Lower lobe of right lung (tissue), 2 donors: ENCODE measurements at regions not wholly inside any gene's neighbourhood (a gene's known extent, or its start where the extent isn't known, plus 50 kb on each side); places are given as distances from the start of the nearest gene placed in this dataset.

Source experiments
- ATAC-seq, 2 donors: fragments of 200-7000 bp; cut with Tn5 transposase; one replicate each; pipeline ENCODE4 v1.9.1; 2020 to 2022; ENCODE audit warnings: mild to moderate bottlenecking in 2 of 2, moderate library complexity in 2 of 2
- DNase-seq: peaks from one replicate; pipeline ENCODE4 v3.0.0-alpha.2; 2020
- H3K27ac ChIP-seq: fragments of 200-600 bp; one replicate; pipeline ENCODE4 v1.8.0; 2022
- H3K27me3 ChIP-seq: fragments of 200-600 bp; one replicate; pipeline ENCODE4 v1.8.0; 2022; ENCODE audit warnings: low read depth
- H3K36me3 ChIP-seq: fragments of 200-600 bp; one replicate; pipeline ENCODE4 v1.8.0; 2022; ENCODE audit warnings: mild to moderate bottlenecking
- H3K4me1 ChIP-seq: fragments of 200-600 bp; one replicate; pipeline ENCODE4 v1.8.0; 2022
- H3K4me3 ChIP-seq: fragments of 200-600 bp; one replicate; pipeline ENCODE4 v1.8.0; 2022; ENCODE audit warnings: mild to moderate bottlenecking
- H3K9me3 ChIP-seq: fragments of 200-600 bp; one replicate; pipeline ENCODE4 v1.8.0; 2022
- intact Hi-C: fragments of 100-400 bp; cut with DNase I; formaldehyde crosslinking; loops from one replicate; pipeline ENCODE4 v1.11.0; 2022
- TF ChIP-seq, protein P1 (sequence below): fragments of 200-600 bp; IDR thresholded peaks from one replicate; pipeline ENCODE4 v1.8.0; 2022; ENCODE audit warnings: antibody characterized with exemption, mild to moderate bottlenecking
- donor health status: DM: no; HTN: yes; CAD: no; lungs with severe emphysema.

DNA sequence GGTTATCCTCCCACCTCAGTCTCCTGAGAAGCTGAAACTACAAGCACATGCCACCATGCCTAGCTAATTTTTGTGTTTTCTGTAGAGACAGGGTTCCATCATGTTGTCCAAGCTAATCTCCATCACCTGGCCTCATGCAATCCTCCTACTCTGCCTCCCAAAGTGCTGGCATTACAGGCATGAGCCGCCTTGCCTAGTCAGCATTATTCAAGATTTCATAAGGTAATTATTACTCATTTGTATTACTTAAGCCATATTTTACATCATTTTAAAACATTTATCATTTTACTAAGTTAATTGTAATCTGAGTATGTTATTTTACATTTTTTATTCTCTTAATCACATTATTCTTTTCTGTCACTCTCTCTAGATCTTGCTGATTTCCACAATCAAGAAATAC lies 1575.6 kb downstream of the NCAM2 start:
- H3K4me3 ChIP-seq: no peak overlapping the region
- no peaks in the 10 kb centered on the region for H3K27me3 ChIP-seq
- no peaks in the 10 kb centered on the region for H3K36me3 ChIP-seq
- TF ChIP-seq, protein P1, sequence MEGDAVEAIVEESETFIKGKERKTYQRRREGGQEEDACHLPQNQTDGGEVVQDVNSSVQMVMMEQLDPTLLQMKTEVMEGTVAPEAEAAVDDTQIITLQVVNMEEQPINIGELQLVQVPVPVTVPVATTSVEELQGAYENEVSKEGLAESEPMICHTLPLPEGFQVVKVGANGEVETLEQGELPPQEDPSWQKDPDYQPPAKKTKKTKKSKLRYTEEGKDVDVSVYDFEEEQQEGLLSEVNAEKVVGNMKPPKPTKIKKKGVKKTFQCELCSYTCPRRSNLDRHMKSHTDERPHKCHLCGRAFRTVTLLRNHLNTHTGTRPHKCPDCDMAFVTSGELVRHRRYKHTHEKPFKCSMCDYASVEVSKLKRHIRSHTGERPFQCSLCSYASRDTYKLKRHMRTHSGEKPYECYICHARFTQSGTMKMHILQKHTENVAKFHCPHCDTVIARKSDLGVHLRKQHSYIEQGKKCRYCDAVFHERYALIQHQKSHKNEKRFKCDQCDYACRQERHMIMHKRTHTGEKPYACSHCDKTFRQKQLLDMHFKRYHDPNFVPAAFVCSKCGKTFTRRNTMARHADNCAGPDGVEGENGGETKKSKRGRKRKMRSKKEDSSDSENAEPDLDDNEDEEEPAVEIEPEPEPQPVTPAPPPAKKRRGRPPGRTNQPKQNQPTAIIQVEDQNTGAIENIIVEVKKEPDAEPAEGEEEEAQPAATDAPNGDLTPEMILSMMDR: no peak
- H3K9me3 ChIP-seq: no peaks in the 10 kb centered on the region
- no peak for ATAC-seq
- no peak overlapping the region for H3K27ac ChIP-seq
- no peaks in the 10 kb centered on the region for H3K4me1 ChIP-seq
- intact Hi-C loops: no loop called here
- no peak for DNase-seq

DNA sequence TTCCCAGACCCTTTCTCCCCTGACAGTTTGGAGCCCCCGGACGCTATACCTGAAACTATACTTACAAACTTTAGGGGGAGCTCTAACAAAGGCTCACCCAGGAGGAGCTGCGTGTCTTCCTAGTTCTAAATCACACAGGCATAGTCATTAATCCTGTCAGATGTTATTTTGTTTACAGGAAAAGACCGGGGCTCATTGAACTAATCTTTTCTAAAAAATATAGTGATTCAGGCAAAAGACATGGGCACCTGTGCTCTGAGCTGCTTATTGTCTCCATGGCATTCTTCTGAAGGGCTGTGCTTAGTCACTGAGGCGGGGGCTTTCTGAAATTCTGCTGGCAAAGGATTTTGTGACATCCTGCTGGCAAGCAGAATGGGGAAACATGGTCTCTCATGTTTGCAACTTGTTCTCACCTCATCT lies 1577.0 kb downstream of the NCAM2 start:
- no peak overlapping the region for H3K27ac ChIP-seq
- H3K27me3 ChIP-seq: no peaks in the 10 kb centered on the region
- no peak for DNase-seq
- no peaks in the 10 kb centered on the region for H3K9me3 ChIP-seq
- H3K36me3 ChIP-seq: no peaks in the 10 kb centered on the region
- H3K4me1 ChIP-seq: no peaks in the 10 kb centered on the region
- TF ChIP-seq, protein P1: peak; percentile 13
- ATAC-seq: no peak
- H3K4me3 ChIP-seq: no peak overlapping the region
- intact Hi-C loops: no loop called here

DNA sequence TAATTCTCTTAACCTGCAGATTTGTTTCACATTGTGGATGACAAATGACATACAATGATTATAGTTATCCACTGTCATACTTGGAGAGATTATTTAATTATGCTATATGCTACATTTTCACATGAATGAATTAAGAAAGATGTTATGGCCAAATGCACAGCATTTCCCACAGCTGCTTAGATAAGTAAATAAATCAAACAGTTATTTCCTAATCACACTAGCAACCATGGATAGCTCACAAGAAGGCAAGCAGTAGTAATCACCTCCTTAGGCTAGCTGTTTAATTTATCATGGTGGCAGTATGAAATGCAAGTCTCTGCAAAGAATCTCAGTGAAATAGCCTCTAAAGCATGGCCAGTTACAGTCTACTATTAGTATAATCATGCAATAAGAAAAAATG lies 1581.5 kb downstream of the NCAM2 start:
- Histone ChIP-seq H3K36me3 (no peaks in the 10 kb centered on the region), H3K4me3 (no peak overlapping the region)
- DNase-seq: no peak

DNA sequence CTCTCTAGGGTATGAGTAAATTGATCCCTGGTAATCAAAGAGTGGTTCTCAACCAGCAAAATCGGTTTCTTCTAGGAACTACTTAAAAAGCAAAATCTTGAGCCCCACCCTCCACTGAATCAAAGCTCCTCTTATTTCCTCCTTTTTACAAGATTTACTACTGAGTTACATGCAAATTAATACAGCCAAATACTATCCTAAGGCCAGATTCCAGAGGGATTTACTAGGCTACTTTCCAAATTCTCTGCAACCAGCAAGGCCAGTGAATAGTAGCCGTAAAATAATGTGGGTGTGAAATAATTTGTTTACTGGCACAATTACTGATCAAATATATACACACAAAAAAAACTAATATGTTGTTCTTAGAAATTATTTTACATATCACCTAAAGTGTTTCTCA lies 1583.8 kb downstream of the NCAM2 start:
- TF ChIP-seq, protein P1: no peak
- no peak for DNase-seq

More for the DNA sequence above, 1581.5 kb downstream of the NCAM2 start:
- no peaks in the 10 kb centered on the region for H3K27me3 ChIP-seq
- no peak for ATAC-seq
- intact Hi-C loops: no loop called here
- H3K27ac ChIP-seq: no peak overlapping the region
- H3K9me3 ChIP-seq: no peaks in the 10 kb centered on the region
- no peaks in the 10 kb centered on the region for H3K4me1 ChIP-seq
- TF ChIP-seq, protein P1: no peak

DNA sequence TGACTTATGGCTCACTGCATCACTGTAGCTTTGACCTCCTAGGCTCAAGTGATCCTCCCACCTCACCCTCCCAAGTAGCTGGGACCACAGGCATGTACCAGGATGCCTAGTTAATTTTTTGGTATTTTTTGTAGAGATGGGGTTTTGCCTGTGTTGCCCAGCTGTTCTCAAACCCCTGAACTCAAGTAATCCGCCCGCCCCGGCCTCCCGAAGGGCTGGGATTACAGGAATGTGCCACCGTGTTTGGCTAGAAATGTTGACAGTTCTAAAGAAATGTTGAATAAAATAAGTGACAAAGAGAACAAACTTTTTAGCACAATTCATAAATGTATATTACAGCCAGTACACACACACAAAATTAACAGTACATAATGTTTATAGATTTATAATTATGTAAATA lies 1586.1 kb downstream of the NCAM2 start:
- TF ChIP-seq, protein P1: no peak
- Histone ChIP-seq H3K27ac (no peak overlapping the region), H3K36me3 (no peaks in the 10 kb centered on the region), H3K4me1 (no peaks in the 10 kb centered on the region), H3K27me3 (no peaks in the 10 kb centered on the region), H3K4me3 (no peak overlapping the region), H3K9me3 (no peaks in the 10 kb centered on the region)
- intact Hi-C loops: no loop called here
- ATAC-seq: no peak
- DNase-seq: no peak

More for the DNA sequence above, 1583.8 kb downstream of the NCAM2 start:
- Histone ChIP-seq H3K27me3 (no peaks in the 10 kb centered on the region), H3K36me3 (no peaks in the 10 kb centered on the region), H3K4me3 (no peak overlapping the region), H3K9me3 (no peaks in the 10 kb centered on the region), H3K4me1 (no peaks in the 10 kb centered on the region), H3K27ac (no peak overlapping the region)
- no peak for ATAC-seq
- intact Hi-C loops: no loop called here

DNA sequence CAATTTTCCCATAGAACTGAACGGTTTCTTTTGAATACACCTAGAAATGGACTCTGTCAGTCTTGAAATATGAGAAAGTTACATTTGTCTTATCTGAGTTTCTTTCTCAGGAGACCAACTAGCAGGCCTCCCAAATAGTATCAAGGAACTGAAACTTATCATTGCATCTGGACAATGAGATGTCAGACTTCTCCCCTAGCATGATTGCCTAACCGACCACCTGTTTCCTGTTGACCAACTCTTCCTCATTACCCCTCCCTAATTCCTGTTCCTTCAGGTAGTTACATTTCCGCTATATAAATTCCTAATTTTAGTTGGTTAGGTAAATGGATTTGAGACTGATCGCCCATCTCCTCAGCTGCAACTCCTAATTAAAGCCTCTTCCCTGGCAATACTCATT lies 1587.3 kb downstream of the NCAM2 start:
- Histone ChIP-seq H3K27ac (no peak overlapping the region), H3K36me3 (no peaks in the 10 kb centered on the region), H3K4me1 (no peaks in the 10 kb centered on the region), H3K9me3 (no peaks in the 10 kb centered on the region), H3K4me3 (no peak overlapping the region), H3K27me3 (no peaks in the 10 kb centered on the region)
- TF ChIP-seq, protein P1: no peak
- intact Hi-C loops: no loop called here
- DNase-seq (no peak), ATAC-seq (no peak)
